D721Med (cell line): ENCODE measurements at regions not wholly inside any gene's neighbourhood (a gene's known extent, or its start where the extent isn't known, plus 50 kb on each side); places are given as distances from the start of the nearest gene placed in this dataset.
A peak's percentile ranks its signal among the peaks of the same experiment; 100 is the strongest.

ENCODE experiments used
- DNase-seq: peaks from one replicate; pipeline ENCODE4 v3.0.0; 2011; ENCODE audit warnings: low spot score; ENCODE audit not compliant: insufficient read length
- FAIRE-seq: peaks from 2 replicates; lab custom pipeline; 2011; peaks lifted over from hg19 to GRCh38; lab: Jason Lieb, UNC
- CTCF ChIP-seq: IDR thresholded peaks from 2 replicates; pipeline ENCODE4 v1.5.1; 2012; ENCODE audit warnings: mild to moderate bottlenecking, control low read depth; ENCODE audit not compliant: insufficient read depth; ENCODE audit errors: missing control alignments

GRCh38 chr18:31235856-31236255 lies 73.2 kb upstream of the DSC1 start:
- FAIRE-seq (no peak), DNase-seq (no peak)
- TF ChIP-seq CTCF, result no peak

GRCh38 chr18:31237142-31237541 lies 74.5 kb upstream of the DSC1 start:
- TF ChIP-seq CTCF, result no peak
- no peak for DNase-seq
- no peak for FAIRE-seq

- TF ChIP-seq CTCF, result no peak
- FAIRE-seq (no peak), DNase-seq (no peak)
Observed at GRCh38 chr18:31241425-31241824, 76.5 kb upstream of the DSG1 start.

GRCh38 chr18:31241900-31242409 lies 76.0 kb upstream of the DSG1 start:
- no peak for DNase-seq
- peak; percentile 27 for TF ChIP-seq CTCF
- FAIRE-seq, result no peak

- no peak for TF ChIP-seq CTCF
- DNase-seq, result no peak
- no peak for FAIRE-seq
Observed at GRCh38 chr18:31243740-31244512, 74.0 kb upstream of the DSG1 start.

- DNase-seq, result no peak
- no peak for FAIRE-seq
- no peak for TF ChIP-seq CTCF
Observed at GRCh38 chr18:31244771-31245394, 73.1 kb upstream of the DSG1 start.

GRCh38 chr18:31245820-31246219 lies 72.1 kb upstream of the DSG1 start:
- FAIRE-seq (no peak), DNase-seq (no peak)
- TF ChIP-seq CTCF, result no peak
